ENCODE measurements at regions not wholly inside any gene's neighbourhood (a gene's known extent, or its start where the extent isn't known, plus 50 kb on each side); places are given as distances from the start of the nearest gene placed in this dataset.

DNA sequence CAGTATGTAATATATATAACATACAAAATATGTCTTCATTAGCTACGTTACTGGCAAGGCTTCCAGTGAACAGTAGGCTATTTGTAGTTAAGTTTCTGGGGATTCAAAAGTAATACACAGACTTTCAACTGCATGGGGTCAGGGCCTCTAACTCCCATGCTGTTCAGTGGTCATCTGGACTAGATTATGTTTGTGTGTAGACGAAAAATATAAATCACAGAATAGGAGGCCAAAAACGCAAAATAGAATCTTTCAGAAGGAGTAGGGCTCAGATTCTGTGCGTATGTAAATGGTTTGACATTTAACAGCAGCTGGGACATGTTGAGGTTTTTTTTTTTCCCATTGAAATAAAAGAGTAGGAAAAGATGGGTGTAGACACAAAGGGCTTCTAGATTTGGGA is 1048.7 kb upstream of the WWC1 start:
- no peak for DNase-seq

DNA sequence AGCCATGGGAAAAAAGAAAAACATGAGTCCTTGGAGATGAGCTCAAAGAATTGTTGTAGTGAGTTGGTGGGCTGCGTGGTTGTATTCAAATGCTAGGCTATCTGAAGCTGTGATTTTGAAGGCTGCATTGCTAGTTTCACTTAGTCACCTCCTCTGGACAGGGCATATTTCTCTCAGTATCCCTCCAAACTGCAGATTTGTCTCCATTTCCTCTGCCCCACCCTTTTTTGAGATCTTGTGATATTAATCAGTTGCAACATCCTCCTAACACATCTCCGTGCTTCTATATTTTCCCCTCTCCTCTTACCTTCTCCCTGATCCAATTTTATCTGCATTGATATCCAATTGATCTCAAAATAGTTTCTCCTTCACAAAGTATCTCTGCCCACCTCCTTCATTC is 1048.0 kb upstream of the WWC1 start:
- no peak for DNase-seq

DNA sequence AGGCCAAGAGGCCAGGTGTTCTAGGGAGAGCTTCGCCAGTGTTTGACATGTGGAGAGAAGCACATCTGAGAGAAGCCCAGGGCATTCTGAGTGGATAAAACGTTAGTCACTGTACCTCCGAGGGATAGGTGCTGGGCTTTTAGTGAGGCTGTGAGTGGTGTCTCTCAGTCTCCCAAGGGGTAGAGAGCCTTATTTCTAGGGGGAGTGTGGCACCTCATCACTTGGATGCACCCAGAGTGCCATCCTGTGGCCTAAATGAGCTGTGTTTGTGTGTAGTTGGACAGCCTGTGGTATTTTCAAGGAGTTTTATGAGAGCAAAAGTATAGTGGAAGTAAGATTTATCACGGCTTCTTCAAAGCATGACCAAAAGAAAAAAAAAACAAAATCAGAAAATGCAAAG is 1046.9 kb upstream of the WWC1 start:
- no peak for DNase-seq

DNA sequence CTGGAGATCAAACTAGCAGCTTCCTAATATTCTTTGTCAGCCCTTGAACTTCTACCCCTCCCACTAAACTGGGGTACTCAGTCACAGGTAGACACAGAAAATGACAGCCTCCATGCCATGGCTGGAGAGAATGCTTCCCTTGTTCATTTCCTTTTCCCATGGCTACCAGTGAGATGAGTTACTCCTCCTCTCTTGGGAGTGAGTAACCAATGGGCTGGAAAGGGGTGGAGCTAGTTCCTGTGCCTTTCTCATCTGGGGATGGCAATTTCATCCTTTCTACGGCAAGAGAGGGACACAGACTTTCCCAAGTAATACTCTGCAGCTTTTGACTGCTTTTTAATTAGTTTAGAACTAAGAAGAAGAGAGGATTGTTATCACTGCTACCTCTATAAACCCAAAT is 1045.6 kb upstream of the WWC1 start:
- no peak for DNase-seq

DNA sequence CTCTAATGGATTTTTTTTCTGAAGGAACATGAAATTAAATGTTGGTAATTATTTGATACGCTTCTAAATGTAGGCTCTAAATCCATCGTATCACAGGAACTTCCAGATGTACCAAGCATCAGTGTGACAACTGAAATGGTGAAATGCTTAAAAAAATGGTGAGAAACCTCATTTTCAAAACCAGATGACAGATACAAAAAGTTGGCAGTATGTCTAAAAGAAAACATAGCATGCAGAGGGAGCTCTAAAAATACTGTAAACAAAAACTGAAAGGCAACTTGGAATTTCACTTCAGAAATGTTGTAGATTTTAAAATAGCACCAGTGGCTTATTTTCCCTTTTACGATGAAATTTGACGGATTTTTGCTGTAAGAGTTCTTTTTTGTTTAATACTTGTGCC is 1043.6 kb upstream of the WWC1 start:
- DNase-seq, result no peak

DNA sequence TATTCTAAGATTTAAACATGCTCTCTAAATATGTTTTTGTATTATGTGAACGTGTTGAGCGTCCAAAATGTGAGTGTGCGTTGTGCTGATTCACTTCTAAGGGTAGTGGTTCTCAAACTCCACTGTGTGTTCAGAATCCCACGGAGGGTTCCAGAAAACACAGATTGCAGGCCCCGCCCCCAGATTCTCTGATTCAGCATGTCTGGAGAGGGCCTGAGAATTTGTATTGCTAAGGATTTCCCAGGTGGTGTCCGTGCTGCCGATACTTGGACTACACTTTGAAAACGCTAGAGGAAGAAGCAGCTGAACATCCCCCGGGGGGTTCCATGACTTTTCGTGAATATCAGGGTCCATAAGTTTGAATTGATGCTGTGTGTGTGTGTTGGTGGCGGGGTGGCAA is 1043.2 kb upstream of the WWC1 start:
- DNase-seq, result no peak

DNA sequence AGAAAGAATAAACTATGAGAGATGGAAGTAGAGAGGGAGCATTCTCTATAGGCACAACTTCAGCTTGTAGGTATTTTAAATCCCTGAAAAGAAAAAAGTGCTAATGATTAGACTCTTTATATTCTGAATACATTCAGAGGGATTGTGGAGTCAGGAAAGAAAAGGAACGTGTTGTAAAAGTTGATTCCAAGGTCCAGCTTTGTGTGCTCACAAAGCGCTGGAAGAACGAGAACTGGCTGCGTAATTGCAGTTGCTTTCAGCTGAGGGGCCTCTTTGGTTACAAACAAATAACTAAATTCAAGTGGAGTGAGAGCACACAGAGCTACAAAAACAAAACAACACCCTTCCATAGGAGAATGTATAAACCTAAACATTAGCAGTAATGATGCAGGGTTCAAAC is 1040.4 kb upstream of the WWC1 start:
- DNase-seq, result no peak

DNA sequence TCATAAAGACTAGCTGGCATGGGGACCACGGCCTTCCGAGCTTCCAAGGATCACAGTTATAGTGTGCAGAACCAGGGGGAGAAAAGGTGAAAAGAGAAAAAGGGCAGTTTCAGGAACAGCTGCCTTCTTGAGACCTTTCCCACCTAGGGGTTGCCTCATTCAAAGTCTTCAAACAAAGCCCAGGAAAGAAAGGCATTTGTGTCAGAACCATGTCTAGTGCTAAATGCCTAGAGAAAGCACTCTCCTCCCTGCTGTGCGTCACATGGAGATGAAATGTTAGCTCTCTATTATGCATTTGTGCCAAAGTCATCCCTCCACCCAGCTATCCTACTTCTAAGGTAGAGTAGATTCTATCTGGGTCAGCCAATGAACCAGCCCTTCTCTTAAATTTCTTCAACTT is 1037.3 kb upstream of the WWC1 start:
- DNase-seq, result no peak

DNA sequence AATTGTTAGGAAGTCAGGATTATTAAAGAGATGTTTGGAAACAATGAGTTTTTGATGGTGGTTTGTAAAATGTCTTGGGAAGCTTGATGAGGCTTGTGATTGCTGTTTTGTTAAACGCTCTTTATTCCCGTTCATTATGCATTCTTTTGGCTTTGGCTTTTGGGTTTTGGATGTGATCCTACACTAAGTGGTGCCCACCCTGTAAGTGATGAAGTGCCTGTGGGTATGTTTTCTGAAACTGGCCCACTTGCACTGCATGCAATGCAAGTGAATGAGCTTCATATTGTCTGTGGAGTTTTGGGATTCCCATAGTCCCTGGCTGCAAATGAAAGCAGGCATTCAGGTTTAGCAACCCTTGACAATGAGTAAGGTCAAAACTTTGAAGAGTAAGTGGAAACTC is 1035.5 kb upstream of the WWC1 start:
- no peak for DNase-seq

DNA sequence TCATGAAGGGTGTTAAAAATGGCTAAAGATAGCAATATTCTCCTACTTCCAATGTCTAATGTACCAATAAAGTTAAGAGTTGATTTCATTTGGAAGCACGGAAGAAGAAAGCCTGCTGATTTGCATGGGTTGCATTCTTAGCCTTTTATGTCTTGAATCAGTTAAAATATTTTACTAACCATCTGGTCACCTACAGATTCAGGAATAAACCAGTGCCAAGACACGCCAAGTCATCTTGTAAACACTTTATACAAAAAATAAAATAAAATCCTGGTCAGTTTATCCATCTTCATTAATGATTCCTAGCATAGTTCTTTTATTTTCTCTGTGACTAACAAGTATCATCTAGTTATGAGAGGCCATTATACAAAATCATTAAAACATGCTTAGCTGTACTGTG is 1031.6 kb upstream of the WWC1 start:
- no peak for DNase-seq

DNA sequence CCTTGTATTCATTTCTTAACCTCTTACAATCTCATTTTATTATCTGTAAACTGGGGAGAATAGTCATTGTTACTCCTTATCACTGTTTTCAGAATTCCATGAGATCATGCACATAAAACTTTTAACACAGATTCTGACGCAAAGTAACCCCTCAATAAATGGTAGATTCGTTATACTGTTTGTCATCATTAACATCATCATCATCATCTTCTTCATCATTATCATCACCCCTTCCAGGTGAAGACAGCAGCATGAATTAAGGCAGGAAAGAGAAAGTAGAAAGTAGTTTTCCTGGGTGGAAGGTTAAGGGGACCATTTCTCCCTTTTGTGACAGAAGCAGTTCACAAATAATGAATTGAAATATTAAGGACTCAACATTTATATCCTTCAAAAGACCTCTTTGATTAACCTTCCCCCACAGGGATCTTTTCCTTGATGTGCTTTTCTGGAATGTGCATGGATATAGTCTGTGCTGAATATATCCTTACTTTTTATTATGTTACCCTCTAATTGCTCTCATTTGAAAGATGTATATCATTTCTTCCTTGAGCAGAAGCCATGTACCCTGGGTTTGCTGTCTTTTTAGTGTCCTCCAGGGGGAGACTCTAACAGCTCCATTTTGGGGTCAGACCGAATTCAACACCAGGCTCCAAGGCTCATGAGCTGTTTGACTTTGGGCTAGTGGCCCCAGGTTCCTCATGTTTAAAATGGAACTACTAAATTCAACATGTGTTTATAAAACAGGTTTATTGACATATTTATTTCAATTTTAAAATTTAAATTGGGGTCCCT is 1029.9 kb upstream of the WWC1 start:
- no peak for DNase-seq

DNA sequence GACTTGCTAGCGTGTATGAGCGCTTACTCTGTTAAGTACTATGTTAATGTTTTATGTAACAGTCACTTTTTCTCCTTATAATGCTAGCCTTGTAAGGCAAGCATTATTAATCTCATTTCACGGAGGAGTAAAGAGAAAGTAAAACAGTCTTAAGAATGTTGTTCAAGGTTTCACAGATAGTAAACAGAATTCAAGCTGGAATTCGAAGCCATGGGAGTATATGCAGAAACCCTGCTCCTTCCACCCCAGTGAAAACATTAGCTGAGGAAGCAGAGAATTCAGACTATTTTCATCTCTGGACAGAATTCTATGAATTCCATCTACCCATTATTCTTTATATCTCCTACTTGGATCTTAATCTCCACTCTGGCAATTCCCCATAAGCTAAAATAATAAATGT is 1028.3 kb upstream of the WWC1 start:
- DNase-seq, result no peak

DNA sequence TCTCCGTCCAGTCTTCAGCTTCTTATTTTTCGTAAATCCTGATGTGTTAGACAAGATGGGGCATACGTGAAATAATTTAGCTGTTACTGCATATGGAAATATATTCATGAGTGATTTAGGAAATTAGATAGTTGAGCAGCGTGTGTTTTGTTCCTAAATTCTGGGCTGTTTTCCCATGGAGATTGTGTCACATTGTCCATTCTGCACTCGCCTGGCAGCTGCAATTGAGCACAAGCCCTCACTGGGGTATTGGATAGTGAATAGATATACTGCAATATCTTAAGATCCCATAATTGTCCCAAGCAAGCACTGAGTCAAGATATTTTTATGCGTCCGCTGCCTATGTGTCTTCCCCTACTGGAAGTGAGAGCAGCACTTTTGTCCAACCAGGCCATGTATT is 1027.1 kb upstream of the WWC1 start:
- DNase-seq, result no peak

DNA sequence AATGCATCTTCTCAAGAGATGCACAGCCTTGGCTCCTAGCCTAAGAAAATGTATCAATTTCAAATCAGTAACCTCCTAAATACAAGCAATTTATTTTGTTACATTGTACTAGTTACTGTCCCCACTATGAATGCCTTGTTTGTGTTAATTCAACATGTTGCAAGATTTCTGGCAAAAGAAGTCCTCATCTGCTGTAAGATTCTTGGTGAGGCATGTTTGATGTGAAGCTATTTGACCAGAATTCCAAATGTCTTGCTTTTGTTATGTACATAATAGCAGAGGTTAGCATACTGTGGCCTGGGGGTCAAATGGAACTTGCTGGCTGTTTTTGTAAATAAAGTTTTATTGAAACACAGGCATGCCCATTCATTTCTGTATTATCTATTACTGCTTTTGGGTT is 1023.1 kb upstream of the WWC1 start:
- DNase-seq, result no peak

DNA sequence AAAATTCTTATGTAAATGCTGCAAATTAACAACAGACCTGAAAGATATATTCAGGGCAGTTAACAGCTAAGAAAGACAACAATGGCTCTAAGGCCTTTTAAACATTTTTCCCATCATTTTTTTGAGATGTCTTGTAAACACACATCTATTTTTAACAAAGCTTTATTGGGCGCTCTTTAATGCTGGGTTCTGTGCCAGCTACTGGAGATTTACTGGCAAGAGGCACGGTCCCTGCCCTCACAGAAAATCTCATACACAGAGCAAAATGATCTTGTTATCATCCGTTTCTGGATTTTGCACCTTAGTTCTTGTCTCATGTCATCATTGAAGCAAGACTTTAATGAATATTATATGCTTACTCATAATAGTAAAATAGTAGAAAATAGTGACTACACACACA is 1022.3 kb upstream of the WWC1 start:
- DNase-seq, result no peak

DNA sequence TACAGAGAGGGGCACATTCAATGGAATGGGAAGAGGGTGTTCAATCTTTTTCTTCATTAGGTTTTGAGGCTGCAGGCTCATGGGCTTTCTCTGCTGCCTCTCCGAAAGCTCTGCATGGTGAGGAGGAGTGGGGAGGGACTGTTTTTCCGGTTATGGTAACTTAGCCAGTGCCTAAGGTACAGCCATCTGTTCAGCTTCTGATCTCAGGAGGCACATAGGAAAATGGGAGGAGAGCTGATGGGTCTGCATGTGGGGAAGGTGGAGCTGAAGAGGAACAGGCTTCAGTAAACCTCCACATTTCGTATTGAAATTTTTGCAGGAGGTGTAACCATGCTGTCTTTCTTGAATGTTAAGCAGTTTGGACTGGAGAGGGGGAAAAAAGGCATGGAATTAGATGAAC is 1020.4 kb upstream of the WWC1 start:
- DNase-seq, result no peak

DNA sequence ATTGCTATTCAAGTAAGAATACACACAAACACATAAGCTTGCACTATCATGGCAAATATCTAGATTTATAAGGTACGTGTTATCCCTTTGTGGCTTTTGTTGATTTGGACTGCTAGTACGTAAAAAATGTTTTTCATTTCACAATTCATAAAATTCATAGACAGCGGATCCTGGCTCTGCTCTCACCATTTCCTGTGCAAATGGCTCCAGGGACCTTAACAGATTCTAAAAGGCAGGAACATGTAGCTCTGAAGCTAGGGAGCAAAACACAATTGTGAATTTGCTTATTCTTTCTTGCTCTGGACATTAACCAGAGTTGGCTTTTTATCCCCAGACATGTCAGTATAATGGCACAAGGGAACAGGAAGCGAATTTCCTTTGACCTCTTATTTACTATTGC is 1019.9 kb upstream of the WWC1 start:
- no peak for DNase-seq

DNA sequence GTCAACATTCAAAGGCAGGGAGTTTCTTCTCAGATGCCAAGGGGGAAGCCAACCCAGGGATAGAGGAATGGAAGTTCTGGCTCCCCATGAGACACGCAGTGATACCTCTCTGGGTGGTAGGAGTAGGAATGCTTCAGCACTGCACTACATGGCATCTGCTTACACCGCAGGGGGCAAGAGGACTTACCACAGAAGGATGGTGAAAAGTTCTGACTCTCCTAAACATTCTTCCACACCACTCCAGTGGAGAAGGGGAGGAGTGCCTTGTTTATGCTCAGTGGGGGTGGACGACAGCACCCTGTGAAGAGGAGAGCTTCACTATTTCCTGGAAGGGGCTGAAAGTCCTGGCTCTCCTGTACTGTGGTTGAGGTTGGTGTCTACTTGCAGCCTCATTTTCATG is 1011.3 kb upstream of the WWC1 start:
- no peak for DNase-seq

DNA sequence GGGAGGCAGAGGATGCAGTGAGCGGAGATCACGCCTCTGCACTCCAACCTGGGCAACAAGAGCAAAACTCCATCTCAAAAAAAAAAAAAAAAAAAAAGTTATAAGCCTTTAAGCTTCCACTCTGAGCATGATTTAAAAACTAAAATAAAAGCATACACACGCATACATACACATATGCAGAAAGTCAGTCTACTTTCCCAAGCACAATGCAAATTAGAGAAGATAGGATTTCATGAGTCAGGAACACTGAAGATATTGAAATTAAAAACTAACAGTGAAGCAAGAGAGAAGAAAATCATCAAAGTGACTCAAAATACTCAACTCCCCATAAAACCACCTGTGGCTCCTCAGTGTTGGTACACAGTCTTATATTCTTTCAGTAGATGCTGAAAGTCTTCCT is 1009.5 kb upstream of the WWC1 start:
- DNase-seq, result no peak

DNA sequence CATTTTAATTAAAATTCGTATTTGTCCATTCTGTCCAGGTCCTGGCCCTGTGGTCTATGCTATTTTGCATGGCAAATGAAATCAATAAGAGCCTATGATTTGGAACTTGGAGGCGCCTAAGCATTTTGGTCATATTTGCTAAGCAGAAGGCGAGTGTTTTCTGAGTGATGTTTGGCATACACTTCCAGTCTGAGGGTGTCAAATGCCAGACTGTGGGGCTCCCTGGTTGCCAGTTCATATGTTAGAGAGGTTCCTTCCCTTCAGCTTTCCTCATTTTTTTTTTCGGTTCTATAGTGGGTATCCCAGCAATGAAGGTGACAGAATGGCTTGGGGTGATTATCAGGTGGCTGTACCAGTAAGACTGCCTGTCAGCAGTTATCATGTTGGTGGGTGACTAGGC is 1007.8 kb upstream of the WWC1 start:
- DNase-seq, result no peak

DNA sequence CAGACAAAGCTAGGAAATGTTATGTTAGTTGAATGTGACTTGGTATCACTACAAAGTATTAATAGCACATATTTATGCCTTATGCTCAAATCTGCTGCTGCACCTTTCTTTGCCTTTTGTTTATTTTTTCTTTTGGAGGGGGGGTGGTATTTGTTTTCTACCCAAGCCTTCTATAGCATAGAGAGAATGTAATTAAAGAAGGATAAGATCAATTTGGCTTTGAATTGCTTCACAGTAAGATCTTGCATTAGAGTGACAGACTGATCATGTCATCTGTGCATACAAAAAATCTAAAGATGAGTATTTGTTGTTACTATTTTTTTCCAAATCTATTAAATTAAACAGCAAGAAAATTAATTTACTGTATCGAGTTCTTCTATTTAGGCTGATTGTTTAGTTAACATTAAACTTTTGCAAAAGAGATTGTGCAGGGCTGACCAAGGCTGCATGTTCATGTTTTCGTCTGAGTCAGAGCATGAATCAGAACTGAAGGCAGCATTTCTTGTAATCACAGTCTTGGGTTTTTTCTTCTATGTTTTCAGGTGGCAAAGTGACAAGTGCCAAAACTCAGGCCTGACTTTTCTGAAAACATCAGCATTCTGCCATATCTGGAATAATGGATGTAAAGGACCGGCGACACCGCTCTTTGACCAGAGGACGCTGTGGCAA is 1007.1 kb upstream of the WWC1 start:
- no peak for DNase-seq

DNA sequence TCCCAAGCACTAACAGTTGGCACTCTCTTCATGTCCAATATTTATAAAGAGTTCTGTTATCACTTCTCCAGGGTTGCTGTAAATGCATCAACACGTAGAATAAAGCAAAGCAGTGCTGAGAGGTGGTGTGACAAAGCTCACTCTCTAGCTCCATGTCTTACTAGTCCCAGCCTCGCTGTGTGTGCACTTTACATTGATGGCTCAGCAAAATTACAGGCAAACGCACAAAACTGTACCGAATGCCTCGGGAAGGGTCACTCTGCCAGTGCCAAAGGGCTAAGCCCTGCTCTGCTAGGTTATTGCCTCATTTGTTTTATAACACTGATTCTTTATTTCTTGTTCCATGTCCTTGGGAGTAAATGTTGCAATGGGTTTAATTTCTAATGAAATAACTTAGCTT is 1005.9 kb upstream of the WWC1 start:
- no peak for DNase-seq

DNA sequence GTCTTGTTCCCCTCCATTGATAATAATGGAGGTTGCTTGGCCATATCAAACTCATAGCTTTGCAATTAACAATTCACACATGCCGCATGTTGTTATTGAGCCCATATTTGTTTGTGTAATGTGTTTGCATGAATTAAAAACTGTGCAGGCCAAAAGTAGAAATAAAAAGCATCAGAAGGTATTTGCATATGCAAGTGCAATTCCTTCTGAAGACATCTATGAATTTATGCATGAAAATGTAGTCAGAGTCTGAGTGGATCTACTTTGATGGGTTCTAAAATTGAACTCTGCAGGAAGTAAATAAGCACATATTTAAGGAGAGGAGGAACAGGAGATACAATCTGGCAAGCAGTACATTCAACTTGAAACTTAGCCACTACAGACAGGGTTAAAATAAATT is 1004.6 kb upstream of the WWC1 start:
- no peak for DNase-seq

DNA sequence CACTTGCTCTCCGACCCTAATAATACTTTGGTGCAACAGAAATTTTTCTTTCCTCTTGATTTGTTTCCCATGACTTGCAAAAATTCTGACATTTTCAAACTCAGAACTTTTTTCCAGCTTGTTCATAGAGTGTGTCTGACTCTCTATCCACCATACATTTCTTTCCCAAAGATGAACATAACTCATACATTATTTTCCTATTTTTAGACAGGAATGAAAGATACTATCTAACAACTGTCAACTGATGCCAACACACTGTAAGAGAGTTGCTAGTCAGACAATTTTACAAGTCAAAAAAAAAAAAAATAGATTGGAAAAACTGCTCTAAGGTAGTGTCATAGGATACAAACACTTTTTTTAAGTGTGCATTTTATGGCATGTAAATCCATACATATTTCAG is 1001.0 kb upstream of the WWC1 start:
- no peak for DNase-seq
